ENCODE measurements at regions not wholly inside any gene's neighbourhood (a gene's known extent, or its start where the extent isn't known, plus 50 kb on each side); places are given as distances from the start of the nearest gene placed in this dataset.

GRCh38 chr5:68834491-68834981 lies 259.3 kb upstream of the SLC30A5 start:
- no peak for TF ChIP-seq CTCF (IDR thresholded peaks at IDR 0.05; ENCODE audit: insufficient read depth, low read depth, low read length, missing control alignments)
- H3K4me3 ChIP-seq (ENCODE audit: low read depth, low read length): no peak overlapping the region
- DNase-seq (ENCODE audit: low read depth): no peak

GRCh38 chr5:68838157-68838718 lies 255.6 kb upstream of the SLC30A5 start:
- H3K4me3 ChIP-seq (ENCODE audit: low read depth, low read length): no peak overlapping the region

GRCh38 chr5:68839019-68839552 lies 254.7 kb upstream of the SLC30A5 start:
- TF ChIP-seq CTCF (IDR thresholded peaks at IDR 0.05; ENCODE audit: insufficient read depth, low read depth, low read length, missing control alignments): no peak
- no peak for DNase-seq (ENCODE audit: low read depth)
- H3K4me3 ChIP-seq (ENCODE audit: low read depth, low read length): no peak overlapping the region

More at GRCh38 chr5:68838157-68838718, 255.6 kb upstream of the SLC30A5 start:
- DNase-seq (ENCODE audit: low read depth): no peak
- no peak for TF ChIP-seq CTCF (IDR thresholded peaks at IDR 0.05; ENCODE audit: insufficient read depth, low read depth, low read length, missing control alignments)

- DNase-seq (ENCODE audit: low read depth): no peak
- no peak overlapping the region for H3K4me3 ChIP-seq (ENCODE audit: low read depth, low read length)
- no peak for TF ChIP-seq CTCF (IDR thresholded peaks at IDR 0.05; ENCODE audit: insufficient read depth, low read depth, low read length, missing control alignments)
Observed at GRCh38 chr5:68843624-68844364, 250.0 kb upstream of the SLC30A5 start.

GRCh38 chr5:68845131-68845530 lies 248.7 kb upstream of the SLC30A5 start:
- H3K4me3 ChIP-seq (ENCODE audit: low read depth, low read length): no peak overlapping the region
- DNase-seq (ENCODE audit: low read depth): no peak
- TF ChIP-seq CTCF (IDR thresholded peaks at IDR 0.05; ENCODE audit: insufficient read depth, low read depth, low read length, missing control alignments): no peak

GRCh38 chr5:68846828-68847227 lies 247.0 kb upstream of the SLC30A5 start:
- H3K4me3 ChIP-seq (ENCODE audit: low read depth, low read length): no peak overlapping the region
- no peak for DNase-seq (ENCODE audit: low read depth)
- no peak for TF ChIP-seq CTCF (IDR thresholded peaks at IDR 0.05; ENCODE audit: insufficient read depth, low read depth, low read length, missing control alignments)
